ENCODE measurements at regions not wholly inside any gene's neighbourhood (a gene's known extent, or its start where the extent isn't known, plus 50 kb on each side); places are given as distances from the start of the nearest gene placed in this dataset.

DNA sequence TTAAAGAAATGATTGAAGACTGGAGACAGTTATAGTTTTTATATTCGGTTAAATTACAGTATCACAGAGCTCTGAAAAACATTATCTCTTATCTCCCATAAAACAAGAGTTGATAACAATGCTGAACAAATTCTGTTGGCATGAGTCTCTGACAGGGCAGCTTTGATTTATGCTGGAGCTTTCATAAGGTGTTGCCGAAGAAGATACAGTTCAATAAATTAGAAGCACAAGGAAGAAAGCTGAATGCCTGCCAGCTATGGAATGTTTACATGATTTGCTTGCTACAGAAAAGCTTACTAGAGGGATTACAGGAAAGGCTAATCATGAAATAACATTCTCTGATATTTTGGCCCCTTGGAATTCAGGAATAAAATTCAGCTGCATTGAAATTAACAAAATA is 431.9 kb upstream of the GJE1 start:
- no peak for DNase-seq
- Histone ChIP-seq H3K27ac (no peak overlapping the region), H3K4me3 (no peak overlapping the region), H3K4me1 (replicated peaks; ENCODE audit: insufficient read depth) (no peaks in the 10 kb centered on the region), H2AFZ (no peak overlapping the region), H3K79me2 (ENCODE audit: low read depth) (no peaks in the 10 kb centered on the region), H3F3A (ENCODE audit: insufficient read depth, low read depth) (no peaks in the 10 kb centered on the region), H3K4me2 (no peak overlapping the region), H3K36me3 (ENCODE audit: low read depth) (no peaks in the 10 kb centered on the region), H3K9me3 (ENCODE audit: insufficient read depth, low read depth) (no peaks in the 10 kb centered on the region), H3K27me3 (ENCODE audit: insufficient read depth, low read depth) (no peaks in the 10 kb centered on the region), H4K20me1 (ENCODE audit: insufficient read depth) (no peaks in the 10 kb centered on the region), H3K9me2 (ENCODE audit: insufficient read depth) (no peaks in the 10 kb centered on the region)
- ChIA-PET CTCF (no interaction called here), POLR2A (ENCODE audit: unreplicated experiment) (no interaction called here)
- no TSS peak for BruUV-seq (replicated peaks)
- TF ChIP-seq, protein P1, sequence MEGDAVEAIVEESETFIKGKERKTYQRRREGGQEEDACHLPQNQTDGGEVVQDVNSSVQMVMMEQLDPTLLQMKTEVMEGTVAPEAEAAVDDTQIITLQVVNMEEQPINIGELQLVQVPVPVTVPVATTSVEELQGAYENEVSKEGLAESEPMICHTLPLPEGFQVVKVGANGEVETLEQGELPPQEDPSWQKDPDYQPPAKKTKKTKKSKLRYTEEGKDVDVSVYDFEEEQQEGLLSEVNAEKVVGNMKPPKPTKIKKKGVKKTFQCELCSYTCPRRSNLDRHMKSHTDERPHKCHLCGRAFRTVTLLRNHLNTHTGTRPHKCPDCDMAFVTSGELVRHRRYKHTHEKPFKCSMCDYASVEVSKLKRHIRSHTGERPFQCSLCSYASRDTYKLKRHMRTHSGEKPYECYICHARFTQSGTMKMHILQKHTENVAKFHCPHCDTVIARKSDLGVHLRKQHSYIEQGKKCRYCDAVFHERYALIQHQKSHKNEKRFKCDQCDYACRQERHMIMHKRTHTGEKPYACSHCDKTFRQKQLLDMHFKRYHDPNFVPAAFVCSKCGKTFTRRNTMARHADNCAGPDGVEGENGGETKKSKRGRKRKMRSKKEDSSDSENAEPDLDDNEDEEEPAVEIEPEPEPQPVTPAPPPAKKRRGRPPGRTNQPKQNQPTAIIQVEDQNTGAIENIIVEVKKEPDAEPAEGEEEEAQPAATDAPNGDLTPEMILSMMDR (conservative IDR thresholded peaks at IDR 0.05): no peak
- TF ChIP-seq EZH2 (IDR thresholded peaks at IDR 0.05; ENCODE audit: low read depth): no peak
- intact Hi-C loops (cut with micrococcal nuclease; ENCODE audit: unreplicated experiment): no loop called here

DNA sequence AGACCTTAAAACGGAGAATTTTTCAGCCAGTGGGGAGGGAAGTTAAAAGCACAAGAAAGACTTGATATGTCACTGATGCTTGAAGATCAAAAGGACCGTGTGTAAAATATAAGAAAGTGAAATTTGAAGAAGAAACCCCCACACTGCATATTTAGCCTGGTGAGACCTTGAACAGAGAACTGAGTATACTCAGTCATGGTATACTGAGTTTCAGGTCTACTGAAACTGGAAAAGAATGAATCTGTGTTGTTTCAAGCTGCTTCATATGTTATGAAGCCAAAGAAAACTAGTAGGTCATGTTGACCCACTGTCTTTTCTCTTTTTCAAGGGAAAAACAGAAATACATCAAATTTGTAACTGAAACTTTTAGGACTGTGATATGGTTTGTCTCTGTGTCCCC is 443.8 kb upstream of the GJE1 start:
- no peak overlapping the region for H3K4me2 ChIP-seq
- H3K9me3 ChIP-seq (ENCODE audit: insufficient read depth, low read depth): no peaks in the 10 kb centered on the region; the same call in 1 of the 2 replicates
- no peak for DNase-seq
- H3K4me3 ChIP-seq: no peak overlapping the region
- no peaks in the 10 kb centered on the region for H3K4me1 ChIP-seq (replicated peaks; ENCODE audit: insufficient read depth)
- BruUV-seq (replicated peaks): no TSS peak
- no peaks in the 10 kb centered on the region for H3F3A ChIP-seq (ENCODE audit: insufficient read depth, low read depth)
- H3K79me2 ChIP-seq (ENCODE audit: low read depth): no peaks in the 10 kb centered on the region
- ChIA-PET CTCF (no interaction called here), POLR2A (ENCODE audit: unreplicated experiment) (no interaction called here)
- H3K36me3 ChIP-seq (ENCODE audit: low read depth): no peaks in the 10 kb centered on the region
- no peak overlapping the region for H3K27ac ChIP-seq
- intact Hi-C loops (cut with micrococcal nuclease; ENCODE audit: unreplicated experiment): no loop called here
- no peaks in the 10 kb centered on the region for H4K20me1 ChIP-seq (ENCODE audit: insufficient read depth)
- no peaks in the 10 kb centered on the region for H3K27me3 ChIP-seq (ENCODE audit: insufficient read depth, low read depth)
- H2AFZ ChIP-seq: no peak overlapping the region
- no peaks in the 10 kb centered on the region for H3K9me2 ChIP-seq (ENCODE audit: insufficient read depth)
- TF ChIP-seq, protein P1 (conservative IDR thresholded peaks at IDR 0.05): no peak
- no peak for TF ChIP-seq EZH2 (IDR thresholded peaks at IDR 0.05; ENCODE audit: low read depth)

DNA sequence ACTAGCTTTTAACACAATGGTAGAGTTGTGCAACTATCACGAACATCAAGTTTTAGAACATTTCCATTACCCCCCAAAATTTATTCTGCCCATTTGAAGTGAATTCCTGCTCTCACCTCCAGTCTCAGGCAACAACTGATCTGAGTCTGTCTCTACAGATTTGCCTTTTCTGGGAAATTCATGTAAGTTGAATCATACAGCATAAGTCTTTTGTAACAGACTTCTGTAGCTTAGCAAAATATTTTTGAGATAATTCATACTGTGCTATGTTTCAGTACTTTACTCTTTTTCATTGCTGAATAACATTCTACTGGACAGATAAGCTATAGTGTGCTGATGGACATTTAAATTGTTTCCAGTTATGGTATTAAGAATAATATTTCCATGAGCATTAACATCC is 447.3 kb upstream of the GJE1 start:
- no TSS peak for BruUV-seq (replicated peaks)
- Histone ChIP-seq H2AFZ (no peak overlapping the region), H4K20me1 (ENCODE audit: insufficient read depth) (no peaks in the 10 kb centered on the region), H3F3A (ENCODE audit: insufficient read depth, low read depth) (no peaks in the 10 kb centered on the region), H3K4me2 (no peak overlapping the region), H3K27me3 (ENCODE audit: insufficient read depth, low read depth) (no peaks in the 10 kb centered on the region), H3K36me3 (ENCODE audit: low read depth) (no peaks in the 10 kb centered on the region), H3K79me2 (ENCODE audit: low read depth) (no peaks in the 10 kb centered on the region), H3K27ac (no peak overlapping the region), H3K9me3 (ENCODE audit: insufficient read depth, low read depth) (no peaks in the 10 kb centered on the region), H3K4me3 (no peak overlapping the region), H3K4me1 (replicated peaks; ENCODE audit: insufficient read depth) (no peaks in the 10 kb centered on the region), H3K9me2 (ENCODE audit: insufficient read depth) (no peaks in the 10 kb centered on the region)
- no peak for DNase-seq
- ChIA-PET POLR2A (ENCODE audit: unreplicated experiment) (no interaction called here), CTCF (no interaction called here)
- TF ChIP-seq EZH2 (IDR thresholded peaks at IDR 0.05; ENCODE audit: low read depth): no peak
- TF ChIP-seq, protein P1 (conservative IDR thresholded peaks at IDR 0.05): no peak
- intact Hi-C loops (cut with micrococcal nuclease; ENCODE audit: unreplicated experiment): no loop called here

All from PC-9 (cell line).